ENCODE measurements at regions not wholly inside any gene's neighbourhood (a gene's known extent, or its start where the extent isn't known, plus 50 kb on each side); places are given as distances from the start of the nearest gene placed in this dataset.

DNA sequence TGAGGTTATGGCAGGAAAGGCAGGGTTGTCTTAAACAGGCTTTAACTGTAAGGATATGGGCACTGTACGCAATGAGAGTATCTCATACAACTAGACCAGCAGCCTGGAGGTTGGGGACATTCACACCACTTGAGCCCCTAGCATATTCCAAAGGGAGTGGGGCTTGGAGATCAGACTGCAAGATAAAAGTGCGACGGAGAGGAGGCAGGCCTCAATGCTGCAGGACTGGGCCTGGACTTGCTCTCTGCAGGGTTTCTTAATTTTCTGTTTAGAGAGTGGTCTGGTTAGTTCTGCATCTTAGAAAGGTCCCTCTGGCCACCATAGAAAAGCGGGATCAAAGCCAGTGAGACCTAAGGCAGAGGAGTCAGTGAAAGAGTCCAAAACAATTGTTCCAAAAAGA, 357.7 kb upstream of the NR2F2 start:
- no peak for DNase-seq (ENCODE audit: low read depth)

DNA sequence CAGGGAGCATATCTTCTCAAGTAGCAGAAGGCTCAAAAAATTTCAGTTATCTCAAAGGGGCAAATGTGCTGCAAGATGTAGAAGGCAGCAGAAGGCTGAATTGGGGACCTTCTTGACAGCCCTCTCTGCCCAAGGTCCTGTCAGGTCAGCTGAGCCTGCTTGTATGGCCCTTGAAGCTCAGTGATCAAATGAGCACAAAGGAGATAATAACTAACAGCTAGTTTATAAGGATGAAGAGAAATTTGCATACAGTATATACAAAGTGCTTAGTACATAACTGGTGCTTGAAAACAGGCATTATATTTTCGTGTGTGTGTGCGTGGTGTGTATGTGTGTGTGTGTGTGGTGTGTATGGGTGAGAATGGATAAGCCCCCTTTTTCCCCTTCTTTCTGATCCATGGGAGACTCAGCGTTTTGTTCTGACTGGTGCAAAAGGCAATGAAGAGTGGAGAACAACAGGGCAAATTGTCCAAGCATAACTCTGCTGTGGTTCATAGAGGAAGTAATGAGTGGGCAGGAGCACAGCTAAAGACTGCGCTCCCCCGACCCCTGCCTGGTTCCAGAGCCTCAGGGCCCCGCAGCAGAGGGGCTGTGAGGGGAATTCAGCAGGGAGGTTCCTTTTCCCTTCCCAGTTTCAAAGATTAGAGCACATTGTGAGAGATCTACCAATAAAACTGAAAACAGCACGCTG, 356.8 kb upstream of the NR2F2 start:
- DNase-seq (ENCODE audit: low read depth), result no peak

DNA sequence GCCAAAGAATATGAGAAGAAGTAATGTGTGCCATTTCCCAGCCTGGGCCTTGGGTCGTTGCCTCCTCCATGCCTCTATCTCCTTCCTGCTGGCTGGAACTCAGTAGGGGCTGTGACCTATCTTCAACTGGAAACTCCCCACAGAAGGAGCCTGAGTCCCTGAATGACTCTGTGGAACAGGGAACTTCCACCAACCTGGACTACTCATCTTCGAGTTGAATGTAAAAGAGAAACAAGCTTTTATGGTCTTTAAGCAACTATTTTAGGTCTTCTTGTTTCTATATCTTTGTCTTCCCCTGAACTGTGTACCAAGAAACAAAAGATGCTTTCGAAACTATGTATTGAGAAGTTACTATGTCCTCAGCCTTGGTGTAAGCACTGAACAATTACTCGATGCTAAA, 355.3 kb upstream of the NR2F2 start:
- DNase-seq (ENCODE audit: low read depth), result no peak

DNA sequence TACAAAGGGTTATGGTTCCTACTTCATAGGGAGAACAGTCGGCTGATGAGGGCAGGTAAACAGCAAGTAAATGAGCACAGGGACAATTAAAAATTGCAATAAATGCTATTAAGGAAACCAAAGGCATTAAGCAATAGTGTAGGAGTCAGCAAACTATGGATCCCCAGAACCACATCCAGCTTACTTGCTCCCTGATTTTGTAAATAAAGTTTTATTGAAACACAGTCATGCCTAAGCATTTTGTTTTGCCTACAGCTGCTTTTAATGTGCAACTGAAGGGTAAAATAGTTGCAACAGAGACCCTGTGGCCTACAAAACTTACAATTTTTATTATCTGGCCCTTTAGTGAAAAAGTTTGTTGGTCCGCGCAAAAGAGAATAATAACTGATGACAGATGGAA, 351.2 kb upstream of the NR2F2 start:
- DNase-seq (ENCODE audit: low read depth), result no peak

DNA sequence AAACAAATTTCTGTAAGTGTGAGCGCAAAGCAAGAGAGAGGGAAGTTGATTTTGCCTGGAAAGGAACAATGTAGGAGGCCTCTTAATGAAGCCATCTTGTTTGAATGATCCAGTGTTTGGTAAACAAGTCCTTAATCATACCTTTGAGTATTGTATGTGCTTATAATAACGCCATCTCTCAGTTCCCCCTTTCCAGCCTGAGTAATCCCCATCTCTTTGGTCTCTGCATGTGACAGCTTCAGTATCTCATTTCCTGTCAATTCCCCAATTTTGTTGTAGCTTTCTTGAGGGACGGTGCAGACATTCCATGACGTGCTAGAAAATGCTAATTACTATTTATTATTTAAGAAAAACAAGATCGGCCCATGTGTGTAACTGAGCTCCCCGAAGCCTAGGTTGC, 349.3 kb upstream of the NR2F2 start:
- DNase-seq (ENCODE audit: low read depth), result no peak

DNA sequence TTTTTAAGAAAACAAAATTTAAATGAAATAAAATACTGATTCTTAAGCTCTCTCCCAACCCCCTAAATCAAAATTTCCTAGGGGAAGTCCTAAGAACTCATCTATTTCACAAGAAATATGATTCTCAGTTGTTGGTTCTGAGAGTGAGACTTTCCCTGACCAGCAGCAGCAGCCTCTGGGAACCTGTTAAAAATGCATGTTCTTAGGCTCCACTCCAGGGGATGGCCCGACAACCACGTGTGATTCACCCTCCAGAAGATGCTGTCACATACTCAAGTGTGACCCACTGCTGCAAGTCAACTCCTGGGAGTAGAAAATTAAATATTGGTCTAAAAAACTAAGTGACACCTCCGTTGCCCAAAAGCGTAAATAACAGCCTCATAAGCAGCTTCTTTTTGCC, 343.2 kb upstream of the NR2F2 start:
- no peak for DNase-seq (ENCODE audit: low read depth)

DNA sequence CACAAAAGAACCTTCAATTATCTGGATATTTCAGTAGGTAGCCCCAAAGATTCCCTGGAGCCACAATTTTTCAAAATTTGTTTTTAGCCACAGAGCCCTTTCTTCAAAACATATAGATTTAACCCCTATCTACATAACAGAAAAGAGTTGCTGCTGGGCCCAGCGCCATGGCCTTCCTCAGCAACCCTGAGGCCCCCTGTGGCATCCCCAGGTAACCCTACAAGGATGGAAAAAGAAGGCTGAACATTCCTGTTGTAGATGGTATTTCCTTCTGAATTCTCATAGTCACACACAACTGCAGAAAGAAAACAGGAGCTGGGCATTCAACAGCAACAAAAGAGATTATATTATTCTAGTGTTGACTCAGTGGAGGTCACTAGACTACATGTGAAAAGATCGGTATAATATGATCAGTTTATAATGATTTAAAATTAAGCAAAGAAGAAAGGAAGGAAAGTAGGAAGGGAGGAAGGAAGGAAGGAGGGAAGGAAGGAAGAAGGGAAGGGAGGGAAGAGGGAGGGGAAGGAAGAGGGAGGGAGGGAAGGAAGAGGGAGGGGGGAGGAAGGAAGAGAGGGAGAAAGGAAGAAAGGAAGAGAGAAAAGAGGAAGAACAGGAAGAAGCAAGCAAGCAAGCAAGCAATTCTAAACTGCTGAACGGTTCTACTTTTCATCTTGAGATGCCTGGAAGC, 342.5 kb upstream of the NR2F2 start:
- no peak for DNase-seq (ENCODE audit: low read depth)

DNA sequence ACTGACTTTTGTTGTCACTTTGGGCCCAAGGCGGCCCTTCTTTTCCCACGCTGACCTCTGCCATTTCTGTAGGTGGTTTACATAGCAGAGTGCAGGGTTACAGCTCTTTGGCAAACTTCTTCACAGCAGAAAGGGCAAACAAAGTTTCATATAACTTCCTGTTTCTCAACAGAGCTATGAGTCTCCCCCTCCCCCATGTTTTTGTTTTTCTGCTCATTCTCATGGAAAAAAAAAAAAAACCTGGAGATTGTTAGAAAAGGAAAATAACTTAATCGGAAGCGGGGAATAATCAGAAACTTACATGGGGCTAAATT, 342.0 kb upstream of the NR2F2 start:
- no peak for DNase-seq (ENCODE audit: low read depth)

DNA sequence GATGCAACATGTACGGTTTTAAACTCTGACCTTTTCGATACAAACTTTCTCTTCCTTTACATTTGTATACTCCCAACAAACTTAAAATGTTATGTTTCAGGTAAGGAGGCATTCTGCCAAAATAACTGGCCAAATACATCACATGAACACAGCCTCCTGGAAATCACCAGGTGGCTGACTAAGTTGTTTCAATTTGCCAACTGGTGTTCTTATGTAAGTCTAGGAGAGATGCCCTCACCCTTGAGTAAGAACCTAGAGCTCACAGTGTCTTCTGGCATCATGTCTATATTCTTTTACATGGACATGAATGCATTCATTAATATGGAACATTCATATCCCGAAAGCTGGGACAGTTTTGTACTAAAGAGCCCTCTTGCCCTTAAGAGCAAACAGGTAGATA, 341.1 kb upstream of the NR2F2 start:
- DNase-seq (ENCODE audit: low read depth), result no peak

DNA sequence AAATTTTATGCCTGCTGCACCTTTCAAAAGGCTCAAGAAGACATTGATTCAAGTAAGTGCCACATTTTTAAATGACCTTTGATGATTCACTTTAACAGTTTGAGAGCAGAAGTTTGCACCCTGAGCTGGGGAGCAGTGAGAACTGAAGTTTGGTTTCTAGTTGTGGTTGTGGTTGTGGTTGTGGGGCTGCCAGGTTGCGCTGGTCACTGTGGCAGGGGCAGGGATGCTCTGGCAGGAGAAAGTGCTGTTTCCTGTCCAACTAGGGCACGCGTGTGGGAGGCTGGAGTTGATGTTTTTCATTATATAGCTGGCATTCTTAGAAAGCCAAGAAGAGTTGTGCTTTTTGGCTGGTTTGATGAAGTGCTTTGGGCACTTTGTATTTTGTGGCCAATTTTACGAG, 339.7 kb upstream of the NR2F2 start:
- no peak for DNase-seq (ENCODE audit: low read depth)

DNA sequence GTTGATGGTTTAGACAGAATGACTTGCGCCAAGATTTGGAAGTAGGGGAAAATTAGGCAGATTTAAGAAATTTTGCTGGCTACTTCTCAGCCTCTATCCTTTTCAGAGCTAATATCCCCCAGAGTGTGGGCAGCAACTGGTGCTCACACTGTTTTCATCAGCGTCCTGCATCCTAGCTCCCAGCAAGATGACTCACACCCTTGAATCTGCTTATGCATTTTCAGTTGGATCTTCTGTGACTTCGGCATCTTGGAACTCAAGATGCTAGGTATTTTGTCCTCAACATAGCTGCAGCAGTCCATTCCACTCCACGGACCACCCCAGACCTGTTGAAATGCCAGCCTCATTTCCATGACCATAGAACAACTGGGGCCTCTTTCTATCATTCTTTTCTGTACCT, 336.1 kb upstream of the NR2F2 start:
- DNase-seq (ENCODE audit: low read depth), result no peak

DNA sequence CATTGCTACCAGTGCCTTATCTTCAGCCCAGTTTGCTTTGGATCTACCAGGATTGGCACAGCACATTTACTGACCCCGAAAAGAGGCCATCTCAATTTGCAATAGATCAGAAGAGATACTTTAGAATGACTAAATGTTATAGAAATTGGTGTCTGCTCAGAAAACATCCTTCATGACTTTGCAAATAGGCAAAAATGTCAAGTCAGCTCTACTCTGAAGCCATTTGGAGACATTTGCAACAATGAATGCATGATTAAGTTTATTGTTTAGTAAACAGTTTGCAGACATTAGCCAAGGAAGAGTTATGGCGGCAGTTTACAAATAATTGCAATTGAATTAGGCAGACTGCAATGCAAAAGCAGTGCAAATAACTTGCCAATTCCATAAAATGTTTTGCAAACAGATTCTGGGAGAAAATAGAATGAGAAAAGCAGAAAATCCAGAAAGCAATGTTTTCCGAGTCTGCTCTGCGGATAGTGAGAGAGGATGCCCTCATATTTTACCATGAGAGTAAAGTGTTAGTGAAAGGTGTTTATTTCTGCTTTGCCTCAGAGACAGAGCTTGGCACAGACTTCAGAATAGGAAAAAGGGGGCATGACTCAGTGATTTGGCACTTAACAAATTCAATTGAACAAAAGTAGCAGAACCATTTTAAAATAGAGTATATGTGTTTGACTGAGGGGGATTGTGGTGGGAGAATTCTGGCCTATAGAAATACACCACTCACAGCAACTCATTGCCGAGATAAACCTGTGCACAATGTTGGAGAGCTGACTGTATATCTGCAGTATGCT, 334.9 kb upstream of the NR2F2 start:
- no peak for DNase-seq (ENCODE audit: low read depth)

DNA sequence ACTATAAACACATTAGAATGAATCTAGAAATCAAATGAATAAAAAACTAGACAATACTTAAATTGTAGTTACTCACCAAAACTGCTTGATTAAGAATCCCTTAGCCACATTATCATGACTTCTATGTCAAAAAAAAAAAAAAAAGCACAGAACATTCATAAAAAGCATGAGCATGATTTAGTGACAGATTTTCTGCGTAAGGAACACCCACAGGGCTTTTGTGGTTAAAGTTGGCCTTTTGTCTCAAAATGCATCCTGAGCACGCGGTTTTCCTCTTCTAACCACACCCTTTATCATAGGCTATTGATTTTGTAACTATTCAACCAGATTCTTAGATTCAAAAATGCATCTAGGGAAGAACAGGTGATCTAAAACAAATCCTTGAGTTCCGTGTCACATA, 334.0 kb upstream of the NR2F2 start:
- DNase-seq (ENCODE audit: low read depth), result no peak

DNA sequence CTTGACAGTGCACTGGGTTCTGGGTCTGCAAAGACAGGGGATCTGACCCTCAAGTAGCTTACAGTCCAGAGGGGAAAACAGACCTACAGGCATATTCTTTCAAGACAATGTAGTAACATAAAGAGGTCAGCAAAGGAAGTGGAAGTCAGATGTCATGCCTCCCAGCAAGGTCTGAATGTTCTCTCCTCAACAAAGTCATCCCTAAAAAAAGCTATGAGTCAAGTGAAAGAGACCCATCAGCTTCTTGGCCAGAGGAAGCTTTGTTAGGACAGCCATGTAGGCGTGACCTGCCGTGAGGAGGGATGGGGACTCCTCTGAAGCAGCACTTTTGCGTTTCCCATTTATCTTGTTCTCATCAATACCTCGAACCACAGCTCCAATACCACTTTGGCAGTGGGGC, 331.6 kb upstream of the NR2F2 start:
- DNase-seq (ENCODE audit: low read depth), result no peak

DNA sequence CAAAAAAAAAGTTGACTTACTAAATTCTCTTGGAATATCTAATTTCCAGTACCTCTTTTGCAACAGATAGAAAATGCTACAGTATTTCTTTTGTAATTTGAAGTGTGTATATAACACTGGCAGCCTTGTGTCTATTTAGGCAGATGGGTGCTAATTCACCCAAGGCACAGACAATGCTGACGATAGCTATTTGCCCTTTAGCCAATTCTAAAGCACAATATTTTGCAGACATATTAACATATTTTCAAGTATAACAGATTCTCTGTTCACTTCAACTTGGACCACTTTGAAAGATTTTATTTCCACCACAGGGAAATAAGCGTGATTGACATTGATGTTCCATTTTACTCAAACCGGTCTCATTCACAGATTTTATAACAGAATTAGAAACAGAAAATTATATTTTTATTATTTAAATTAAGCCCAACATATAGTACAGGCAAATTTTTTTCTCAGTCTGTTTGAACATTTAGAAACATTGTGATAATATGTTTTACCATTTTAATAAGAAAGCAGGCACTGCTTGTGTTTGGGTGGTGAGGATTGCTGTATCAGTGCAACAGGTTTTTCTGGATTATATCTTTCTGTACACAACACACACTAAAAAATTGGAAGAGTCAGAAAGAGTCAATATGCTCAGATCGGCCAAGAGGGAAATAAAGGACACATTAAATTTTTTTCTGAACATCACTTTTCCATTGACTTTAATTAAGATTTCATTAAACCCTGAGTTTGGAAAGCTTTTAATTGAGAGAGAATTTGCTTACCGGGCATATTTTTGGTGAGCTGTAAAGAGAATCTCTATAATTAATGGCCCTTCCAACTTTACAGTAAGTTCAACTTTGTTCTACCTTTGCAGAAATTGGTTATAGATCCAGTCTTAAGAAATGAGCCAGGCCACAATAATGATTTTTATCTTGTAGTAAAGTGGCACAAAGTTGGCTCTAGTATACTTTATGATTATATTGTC, 327.3 kb upstream of the NR2F2 start:
- no peak for DNase-seq (ENCODE audit: low read depth)

DNA sequence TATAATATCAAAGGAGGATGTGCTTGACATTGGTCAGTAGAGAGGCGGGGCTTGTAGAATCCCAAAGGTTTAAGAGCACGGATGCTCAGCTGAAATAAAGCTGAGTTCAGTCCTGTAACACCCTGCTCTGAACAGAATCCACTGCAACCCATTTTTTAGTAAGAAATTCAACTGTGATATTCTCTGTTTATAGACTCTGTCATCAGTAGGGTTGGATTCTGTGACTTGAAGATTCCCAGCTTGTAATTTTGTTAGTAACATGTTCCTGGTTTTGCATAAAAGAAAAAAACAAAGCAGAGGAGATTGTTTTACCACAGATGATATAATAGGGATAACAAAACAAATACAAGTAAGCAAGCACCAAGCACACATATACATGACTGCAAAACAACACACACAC, 324.6 kb upstream of the NR2F2 start:
- DNase-seq (ENCODE audit: low read depth), result no peak

DNA sequence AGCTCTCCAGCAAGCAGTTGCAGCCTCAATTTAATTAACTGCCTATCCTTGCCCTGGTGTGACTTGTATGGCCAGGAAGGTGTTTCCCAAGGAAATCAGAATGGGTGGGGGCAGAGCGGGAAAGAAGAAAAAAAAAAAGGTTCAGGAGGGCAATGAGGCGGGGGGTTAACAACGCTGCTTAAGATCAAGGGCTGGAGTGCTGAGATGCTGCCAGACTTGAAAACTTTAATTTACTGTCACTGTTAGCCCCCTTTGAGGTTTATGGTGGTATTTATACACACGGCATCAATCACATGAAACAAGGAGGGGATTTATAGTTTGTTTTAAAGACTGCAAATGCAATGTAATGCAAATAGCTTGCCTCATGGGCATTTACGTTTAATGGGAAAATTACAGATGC, 319.4 kb upstream of the NR2F2 start:
- DNase-seq (ENCODE audit: low read depth), result no peak

DNA sequence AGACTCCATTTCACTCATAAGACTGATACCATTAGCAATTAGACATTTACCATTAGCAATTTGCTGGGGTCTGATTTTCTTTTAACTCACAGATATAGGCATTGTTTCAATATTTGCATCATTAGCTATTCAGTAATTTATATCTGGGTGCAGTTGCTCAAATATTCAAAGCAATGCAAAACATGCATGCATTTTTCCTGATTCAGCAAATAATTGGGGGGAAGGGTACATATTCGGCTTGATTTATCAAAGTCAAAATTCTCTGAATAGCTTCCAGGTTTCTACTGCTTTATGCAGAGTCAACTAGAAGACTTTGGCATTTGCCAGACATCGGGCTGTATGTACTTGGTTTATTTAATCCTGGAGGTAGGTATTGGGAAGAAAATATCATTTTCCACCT, 315.6 kb upstream of the NR2F2 start:
- DNase-seq (ENCODE audit: low read depth), result no peak

DNA sequence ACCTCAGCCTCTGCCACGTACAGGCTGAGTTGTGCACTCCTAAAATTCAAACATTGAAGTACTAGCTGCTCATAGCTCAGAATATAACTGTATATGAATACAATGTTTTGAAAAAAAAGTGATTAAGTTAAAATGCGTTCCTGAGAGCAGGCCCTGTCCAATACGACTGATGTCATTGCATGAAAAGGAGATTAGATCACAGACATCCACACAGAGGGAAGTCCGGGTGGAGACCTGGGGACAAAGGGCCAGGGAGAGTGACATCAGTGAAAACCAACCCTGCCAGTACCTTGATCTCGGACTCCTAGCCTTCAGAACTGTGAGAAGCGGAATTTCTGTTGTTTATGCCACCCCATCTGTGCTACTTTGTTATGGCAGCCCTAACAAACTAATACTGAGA, 311.4 kb upstream of the NR2F2 start:
- no peak for DNase-seq (ENCODE audit: low read depth)

DNA sequence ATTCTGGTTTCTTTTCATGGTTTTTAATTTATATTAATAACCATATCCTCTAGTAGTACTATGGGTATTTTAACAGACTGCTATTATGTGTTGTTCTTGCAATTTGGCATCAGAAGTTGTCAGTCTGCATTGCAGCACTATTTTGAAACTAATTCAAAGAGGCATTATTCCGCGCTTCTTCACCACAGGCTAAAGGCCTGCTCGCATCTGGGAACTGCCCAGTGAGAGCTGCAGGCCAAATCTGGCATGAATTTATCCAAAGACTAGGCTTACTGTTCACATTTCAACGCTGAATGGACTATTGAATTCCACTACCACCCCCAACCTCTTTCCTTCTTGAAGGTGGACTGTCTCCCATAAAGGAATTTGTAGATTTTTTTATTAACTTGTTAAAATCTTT, 310.4 kb upstream of the NR2F2 start:
- no peak for DNase-seq (ENCODE audit: low read depth)

DNA sequence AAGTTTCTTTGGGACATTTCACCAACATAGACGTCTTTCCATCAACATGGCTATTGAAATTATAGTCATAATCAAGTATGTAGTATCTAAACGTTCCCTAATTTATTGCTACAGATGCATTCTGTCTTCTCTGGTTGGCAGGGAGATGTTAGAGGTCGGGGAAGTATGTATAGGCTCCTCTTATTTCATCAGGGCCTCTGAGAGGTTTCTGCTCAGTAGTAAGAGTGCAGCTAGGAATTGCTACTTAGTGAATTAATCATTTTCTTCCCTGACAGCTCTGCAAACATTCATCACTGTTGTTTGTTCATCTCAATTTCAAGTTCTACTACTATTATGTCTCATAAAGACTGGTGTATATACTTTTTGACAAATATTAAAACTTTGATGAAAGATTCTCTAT, 309.7 kb upstream of the NR2F2 start:
- DNase-seq (ENCODE audit: low read depth), result no peak

DNA sequence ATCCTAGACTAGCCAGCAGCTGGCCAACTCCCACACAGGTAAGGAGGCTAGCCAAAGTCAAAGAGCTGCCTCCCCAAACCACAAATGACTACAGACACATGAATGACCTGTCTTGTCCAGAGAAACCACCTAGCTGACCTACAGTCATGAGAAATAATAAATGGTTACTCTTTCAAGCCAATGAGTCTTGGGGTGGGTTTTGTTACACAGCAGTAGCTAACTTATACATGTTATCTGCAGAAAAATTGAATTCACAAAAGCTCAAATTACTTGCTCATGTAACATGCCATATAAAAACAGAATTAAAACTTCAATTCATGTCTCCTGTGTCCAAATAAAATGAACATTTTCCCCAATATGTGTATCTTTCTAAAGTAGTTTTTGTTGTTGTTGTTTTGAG, 307.4 kb upstream of the NR2F2 start:
- no peak for DNase-seq (ENCODE audit: low read depth)
